Nephron progenitor cell (in vitro differentiated cells): ENCODE measurements at regions not wholly inside any gene's neighbourhood (a gene's known extent, or its start where the extent isn't known, plus 50 kb on each side); places are given as distances from the start of the nearest gene placed in this dataset.
"Not testable (repeated sequence)": the region's sequence is repeated elsewhere in the genome, so short reads cannot be mapped to it uniquely, and the experiment has no call there.

Experiments
- DNase-seq: peaks from one replicate; pipeline ENCODE4 v3.0.0; 2021
- H3K27ac Mint-ChIP-seq: 2 replicates; pipeline ENCODE4 v1.8.0; 2021; ENCODE audit warnings: mild to moderate bottlenecking, moderate library complexity, mixed read lengths
- H3K27me3 Mint-ChIP-seq: 2 replicates; pipeline ENCODE4 v1.8.0; 2021; ENCODE audit warnings: mild to moderate bottlenecking, low read depth, mixed read lengths; ENCODE audit not compliant: poor library complexity
- H3K36me3 Mint-ChIP-seq: 2 replicates; pipeline ENCODE4 v1.8.0; 2021; ENCODE audit warnings: low read depth, mixed read lengths
- H3K4me1 Mint-ChIP-seq: 2 replicates; pipeline ENCODE4 v1.8.0; 2021; ENCODE audit warnings: mixed read lengths
- H3K4me3 Mint-ChIP-seq: 2 replicates; pipeline ENCODE4 v1.8.0; 2021; ENCODE audit warnings: mild to moderate bottlenecking, moderate library complexity, mixed read lengths
- H3K9me3 Mint-ChIP-seq: 2 replicates; pipeline ENCODE4 v1.8.0; 2021; ENCODE audit warnings: mild to moderate bottlenecking, moderate library complexity, mixed read lengths
- CTCF ChIP-seq: fragments of 200-600 bp; sonication (generic); IDR thresholded peaks from 2 replicates; pipeline ENCODE4 v1.5.0; 2021; ENCODE audit warnings: antibody characterized with exemption

- peaks cover 4% of the 10 kb centered on the region for H3K36me3 Mint-ChIP-seq
- H3K4me1 Mint-ChIP-seq, result peaks cover 9% of the 10 kb centered on the region
- peaks cover 3% of the 10 kb centered on the region for H3K9me3 Mint-ChIP-seq
- H3K27ac Mint-ChIP-seq, result no peak overlapping the region
- no peak for TF ChIP-seq CTCF
- H3K27me3 Mint-ChIP-seq, result no peaks in the 10 kb centered on the region
- no peak overlapping the region for H3K4me3 Mint-ChIP-seq
- DNase-seq, result no peak
Observed at GRCh38 chr1:224542783-224543440, 73.2 kb upstream of the CNIH3 start.

- no peak overlapping the region for H3K4me3 Mint-ChIP-seq
Observed at GRCh38 chr1:224543453-224543852, 72.7 kb upstream of the CNIH3 start.

GRCh38 chr1:224544346-224545110 lies 71.6 kb upstream of the CNIH3 start:
- no peak overlapping the region for H3K27ac Mint-ChIP-seq
- H3K36me3 Mint-ChIP-seq, result peaks cover 4% of the 10 kb centered on the region
- no peak for TF ChIP-seq CTCF
- no peak overlapping the region for H3K4me3 Mint-ChIP-seq
- peaks cover 9% of the 10 kb centered on the region for H3K4me1 Mint-ChIP-seq
- DNase-seq, result no peak
- no peaks in the 10 kb centered on the region for H3K27me3 Mint-ChIP-seq
- H3K9me3 Mint-ChIP-seq, result peaks cover 3% of the 10 kb centered on the region

More at GRCh38 chr1:224543453-224543852, 72.7 kb upstream of the CNIH3 start:
- no peak for TF ChIP-seq CTCF
- no peak for DNase-seq
- Mint-ChIP-seq H3K27ac (no peak overlapping the region), H3K27me3 (no peaks in the 10 kb centered on the region), H3K36me3 (peaks cover 4% of the 10 kb centered on the region), H3K9me3 (peaks cover 3% of the 10 kb centered on the region), H3K4me1 (peaks cover 9% of the 10 kb centered on the region)

- TF ChIP-seq CTCF, result no peak
- no peak for DNase-seq
- Mint-ChIP-seq H3K4me3 (no peak overlapping the region), H3K27ac (no peak overlapping the region), H3K36me3 (peaks cover 4% of the 10 kb centered on the region), H3K9me3 (peaks cover 3% of the 10 kb centered on the region), H3K27me3 (no peaks in the 10 kb centered on the region), H3K4me1 (peaks cover 9% of the 10 kb centered on the region)
Observed at GRCh38 chr1:224545571-224545970, 70.5 kb upstream of the CNIH3 start.

- Mint-ChIP-seq H3K4me1 (peaks cover 2% of the 10 kb centered on the region), H3K27ac (no peak overlapping the region), H3K27me3 (no peaks in the 10 kb centered on the region), H3K4me3 (no peak overlapping the region), H3K36me3 (peaks cover 4% of the 10 kb centered on the region), H3K9me3 (peaks cover 3% of the 10 kb centered on the region)
- TF ChIP-seq CTCF, result no peak
- DNase-seq, result no peak
Observed at GRCh38 chr1:224548676-224549075, 67.4 kb upstream of the CNIH3 start.

- H3K4me3 Mint-ChIP-seq, DNase-seq, H3K9me3 Mint-ChIP-seq, H3K27ac Mint-ChIP-seq, H3K4me1 Mint-ChIP-seq, H3K36me3 Mint-ChIP-seq, H3K27me3 Mint-ChIP-seq: not testable (repeated sequence)
Observed at GRCh38 chr1:224551189-224551588, 64.9 kb upstream of the CNIH3 start.
